ENCODE measurements at regions not wholly inside any gene's neighbourhood (a gene's known extent, or its start where the extent isn't known, plus 50 kb on each side); places are given as distances from the start of the nearest gene placed in this dataset.

DNA sequence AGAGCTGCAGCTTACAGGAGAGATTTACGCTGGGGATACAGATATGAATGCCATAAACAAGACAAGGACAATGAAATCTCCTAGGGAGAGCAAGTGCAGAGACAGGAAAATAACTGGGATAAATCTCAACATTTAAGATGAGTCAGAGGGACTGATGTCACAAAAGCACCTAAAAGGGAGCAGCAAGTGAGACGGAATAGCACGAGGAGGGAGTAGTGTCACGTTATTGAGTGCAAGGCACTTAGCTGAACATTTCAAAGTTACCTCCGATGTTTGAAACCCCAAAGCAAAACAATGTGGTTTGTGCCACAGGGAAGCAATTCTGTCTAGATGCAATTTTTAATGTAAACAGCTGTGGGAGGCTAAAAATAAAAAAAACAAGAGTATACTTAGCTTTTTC lies 1131.7 kb upstream of the EYS start:
- no peaks in the 10 kb centered on the region for H3K27me3 ChIP-seq (ENCODE audit: control insufficient read depth, insufficient read depth, low read length)
- H3K4me3 ChIP-seq (ENCODE audit: low read length), result no peak overlapping the region
- H3K9ac ChIP-seq (ENCODE audit: low read length), result no peak overlapping the region
- H3K36me3 ChIP-seq (ENCODE audit: control insufficient read depth, low read depth, low read length), result no peaks in the 10 kb centered on the region
- H3K27ac ChIP-seq (ENCODE audit: low read length), result no peak overlapping the region
- no peaks in the 10 kb centered on the region for H3K9me3 ChIP-seq (ENCODE audit: control insufficient read depth, low read depth, low read length)
- H3K4me1 ChIP-seq (ENCODE audit: control insufficient read depth, low read depth, low read length), result no peaks in the 10 kb centered on the region

DNA sequence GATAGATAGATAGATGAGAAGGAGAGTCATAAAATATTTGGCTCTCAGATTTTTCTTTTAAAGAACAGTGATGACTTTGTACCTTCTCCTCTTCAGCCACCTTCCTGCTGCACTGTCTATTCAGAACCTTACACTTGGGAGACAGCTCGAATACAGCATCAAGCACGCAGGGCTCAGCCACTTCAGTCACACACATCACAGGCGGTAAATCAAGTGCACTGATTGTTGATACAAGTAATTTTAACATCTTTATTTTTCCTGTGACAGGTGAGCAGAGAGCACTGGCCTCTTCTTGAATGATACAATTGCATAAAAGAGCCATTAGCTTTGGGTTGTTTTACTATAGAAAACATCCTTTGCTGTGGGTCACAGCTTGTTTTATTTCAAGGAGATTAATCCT lies 1118.5 kb upstream of the EYS start:
- H3K36me3 ChIP-seq (ENCODE audit: control insufficient read depth, low read depth, low read length), result no peaks in the 10 kb centered on the region
- no peak overlapping the region for H3K27ac ChIP-seq (ENCODE audit: low read length)
- H3K9ac ChIP-seq (ENCODE audit: low read length), result no peak overlapping the region
- no peak overlapping the region for H3K4me3 ChIP-seq (ENCODE audit: low read length)
- no peaks in the 10 kb centered on the region for H3K9me3 ChIP-seq (ENCODE audit: control insufficient read depth, low read depth, low read length)
- H3K4me1 ChIP-seq (ENCODE audit: control insufficient read depth, low read depth, low read length), result no peaks in the 10 kb centered on the region
- no peaks in the 10 kb centered on the region for H3K27me3 ChIP-seq (ENCODE audit: control insufficient read depth, insufficient read depth, low read length)

DNA sequence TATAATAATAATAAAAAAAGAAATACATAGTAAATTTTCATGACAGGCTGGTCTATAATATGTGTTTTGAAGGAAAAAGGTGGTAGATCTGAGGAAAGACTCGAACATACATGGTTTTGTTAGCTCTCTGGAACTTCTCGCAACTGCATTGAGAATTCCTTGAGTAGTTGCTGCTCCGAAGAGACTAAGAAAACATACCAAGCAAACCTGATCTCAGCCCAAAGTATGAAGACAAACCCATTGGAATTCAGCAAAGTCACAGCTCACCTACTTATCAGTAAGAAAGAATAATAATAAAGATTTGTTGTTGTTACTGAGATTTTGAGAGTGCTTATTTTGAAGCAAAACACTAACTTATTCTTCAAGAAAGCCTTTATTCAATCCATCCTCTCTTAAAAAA lies 1107.1 kb upstream of the EYS start:
- H3K9me3 ChIP-seq (ENCODE audit: control insufficient read depth, low read depth, low read length), result no peaks in the 10 kb centered on the region
- H3K4me3 ChIP-seq (ENCODE audit: low read length), result no peak overlapping the region
- no peaks in the 10 kb centered on the region for H3K27me3 ChIP-seq (ENCODE audit: control insufficient read depth, insufficient read depth, low read length)
- no peak overlapping the region for H3K9ac ChIP-seq (ENCODE audit: low read length)
- H3K36me3 ChIP-seq (ENCODE audit: control insufficient read depth, low read depth, low read length), result no peaks in the 10 kb centered on the region
- no peaks in the 10 kb centered on the region for H3K4me1 ChIP-seq (ENCODE audit: control insufficient read depth, low read depth, low read length)
- H3K27ac ChIP-seq (ENCODE audit: low read length), result no peak overlapping the region

DNA sequence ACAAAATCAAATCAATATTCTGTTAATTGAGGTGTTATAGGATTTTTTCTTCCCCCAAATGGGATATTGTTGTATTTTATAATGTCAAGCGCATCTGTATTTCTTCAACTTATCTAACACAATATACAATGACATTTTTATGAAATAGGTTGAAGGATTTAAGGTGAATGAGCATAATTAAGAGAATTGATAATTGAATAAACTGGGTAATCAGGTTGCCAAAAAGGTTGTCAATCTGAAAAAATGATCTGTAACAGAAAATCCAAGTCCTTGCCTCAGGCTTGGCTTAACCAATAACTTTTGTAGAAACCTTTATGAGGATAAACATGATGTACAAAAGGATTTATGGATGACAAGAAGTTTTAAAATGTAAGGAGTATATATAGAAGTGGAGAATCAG lies 1101.7 kb upstream of the EYS start:
- Histone ChIP-seq H3K27ac (ENCODE audit: low read length) (no peak overlapping the region), H3K27me3 (ENCODE audit: control insufficient read depth, insufficient read depth, low read length) (no peaks in the 10 kb centered on the region), H3K36me3 (ENCODE audit: control insufficient read depth, low read depth, low read length) (no peaks in the 10 kb centered on the region), H3K9me3 (ENCODE audit: control insufficient read depth, low read depth, low read length) (no peaks in the 10 kb centered on the region), H3K9ac (ENCODE audit: low read length) (no peak overlapping the region), H3K4me1 (ENCODE audit: control insufficient read depth, low read depth, low read length) (no peaks in the 10 kb centered on the region), H3K4me3 (ENCODE audit: low read length) (no peak overlapping the region)

DNA sequence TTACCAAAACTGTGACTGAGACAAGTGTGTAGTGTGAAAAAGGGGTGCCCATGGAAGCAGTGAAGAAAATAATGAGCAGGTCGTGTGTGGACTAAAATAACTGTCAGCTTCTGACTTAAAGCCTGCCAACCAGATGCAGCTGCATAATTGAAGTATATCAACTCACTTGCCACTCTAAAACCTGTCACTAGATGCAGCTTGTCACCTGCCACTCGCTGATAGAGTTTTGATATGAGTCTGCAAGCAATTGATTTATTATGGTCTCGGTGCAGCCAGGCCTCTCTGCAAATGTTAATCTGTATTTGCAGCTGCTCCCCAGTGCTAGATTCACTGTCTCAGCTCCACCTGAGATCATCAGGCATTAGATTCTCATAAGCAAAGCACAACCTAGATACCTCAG lies 1090.0 kb upstream of the EYS start:
- no peaks in the 10 kb centered on the region for H3K9me3 ChIP-seq (ENCODE audit: control insufficient read depth, low read depth, low read length)
- H3K4me1 ChIP-seq (ENCODE audit: control insufficient read depth, low read depth, low read length), result no peaks in the 10 kb centered on the region
- H3K9ac ChIP-seq (ENCODE audit: low read length), result no peak overlapping the region
- H3K27me3 ChIP-seq (ENCODE audit: control insufficient read depth, insufficient read depth, low read length), result no peaks in the 10 kb centered on the region
- H3K36me3 ChIP-seq (ENCODE audit: control insufficient read depth, low read depth, low read length), result no peaks in the 10 kb centered on the region
- H3K4me3 ChIP-seq (ENCODE audit: low read length), result no peak overlapping the region
- H3K27ac ChIP-seq (ENCODE audit: low read length), result no peak overlapping the region

DNA sequence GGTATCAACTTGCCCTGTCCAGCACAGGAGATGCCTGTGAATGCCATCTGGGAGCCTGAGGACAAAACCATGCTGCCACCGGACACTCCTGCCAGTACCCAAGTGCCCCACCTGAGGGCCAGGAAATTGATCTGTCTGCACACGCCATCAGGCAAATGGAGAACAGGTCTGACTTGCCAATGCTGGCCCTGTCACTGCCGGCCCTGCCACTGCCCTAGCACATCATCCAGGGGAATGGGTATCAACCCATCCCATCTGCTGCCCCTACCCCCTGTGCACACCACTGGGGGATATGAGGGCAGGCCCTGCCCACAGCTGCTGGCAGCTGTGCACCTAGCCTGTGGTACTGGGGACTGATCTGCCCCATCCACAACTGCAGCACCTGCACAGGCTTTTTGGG lies 1081.6 kb upstream of the EYS start:
- Histone ChIP-seq H3K9me3 (ENCODE audit: control insufficient read depth, low read depth, low read length) (no peaks in the 10 kb centered on the region), H3K27ac (ENCODE audit: low read length) (no peak overlapping the region), H3K36me3 (ENCODE audit: control insufficient read depth, low read depth, low read length) (no peaks in the 10 kb centered on the region), H3K27me3 (ENCODE audit: control insufficient read depth, insufficient read depth, low read length) (no peaks in the 10 kb centered on the region), H3K4me1 (ENCODE audit: control insufficient read depth, low read depth, low read length) (no peaks in the 10 kb centered on the region), H3K4me3 (ENCODE audit: low read length) (no peak overlapping the region), H3K9ac (ENCODE audit: low read length) (no peak overlapping the region)

DNA sequence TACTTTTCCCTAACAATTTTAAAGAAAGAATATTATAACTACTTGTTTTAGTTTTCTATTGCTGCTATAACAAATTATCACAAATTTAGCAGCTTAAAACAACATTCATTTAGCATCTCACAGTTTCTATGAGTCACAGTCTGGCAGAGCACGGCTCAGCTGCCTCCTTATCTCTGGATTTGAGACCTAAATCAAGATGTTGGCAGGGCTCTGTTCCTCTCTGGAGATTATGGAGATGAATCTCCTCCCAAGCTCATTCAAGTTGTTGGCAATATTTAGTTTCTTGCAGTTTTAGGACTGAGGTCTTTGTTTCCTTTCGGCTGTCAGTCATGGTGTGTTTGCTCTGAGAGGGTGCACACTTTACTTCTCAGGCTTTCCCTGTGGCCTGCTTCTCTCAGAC lies 1065.8 kb upstream of the EYS start:
- no peak overlapping the region for H3K9ac ChIP-seq (ENCODE audit: low read length)
- H3K27ac ChIP-seq (ENCODE audit: low read length), result no peak overlapping the region
- H3K27me3 ChIP-seq (ENCODE audit: control insufficient read depth, insufficient read depth, low read length), result no peaks in the 10 kb centered on the region
- H3K4me3 ChIP-seq (ENCODE audit: low read length), result no peak overlapping the region
- no peaks in the 10 kb centered on the region for H3K36me3 ChIP-seq (ENCODE audit: control insufficient read depth, low read depth, low read length)
- H3K4me1 ChIP-seq (ENCODE audit: control insufficient read depth, low read depth, low read length), result no peaks in the 10 kb centered on the region
- H3K9me3 ChIP-seq (ENCODE audit: control insufficient read depth, low read depth, low read length), result peaks cover 4% of the 10 kb centered on the region

DNA sequence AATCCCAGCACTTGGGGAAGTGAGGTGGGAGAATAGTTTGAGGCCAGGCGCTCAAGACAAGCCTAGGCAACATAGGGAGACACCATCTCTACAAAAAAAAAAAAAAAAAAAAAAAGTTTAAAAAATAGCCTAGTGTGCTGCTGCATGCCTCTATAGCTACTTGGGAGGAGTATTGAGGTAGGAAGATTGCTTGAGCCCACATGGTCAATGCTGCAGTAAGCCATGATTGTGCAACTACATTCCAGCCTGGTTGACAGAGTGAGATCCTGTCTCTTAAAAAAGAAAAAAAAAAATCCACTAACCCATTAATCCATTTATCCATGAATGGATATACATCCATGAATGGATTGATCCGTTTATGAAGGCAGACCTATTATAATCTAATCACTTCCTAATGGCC lies 1064.6 kb upstream of the EYS start:
- Histone ChIP-seq H3K27me3 (ENCODE audit: control insufficient read depth, insufficient read depth, low read length) (no peaks in the 10 kb centered on the region), H3K27ac (ENCODE audit: low read length) (no peak overlapping the region), H3K9me3 (ENCODE audit: control insufficient read depth, low read depth, low read length) (peaks cover 3% of the 10 kb centered on the region), H3K9ac (ENCODE audit: low read length) (no peak overlapping the region), H3K4me1 (ENCODE audit: control insufficient read depth, low read depth, low read length) (no peaks in the 10 kb centered on the region), H3K36me3 (ENCODE audit: control insufficient read depth, low read depth, low read length) (no peaks in the 10 kb centered on the region), H3K4me3 (ENCODE audit: low read length) (no peak overlapping the region)

DNA sequence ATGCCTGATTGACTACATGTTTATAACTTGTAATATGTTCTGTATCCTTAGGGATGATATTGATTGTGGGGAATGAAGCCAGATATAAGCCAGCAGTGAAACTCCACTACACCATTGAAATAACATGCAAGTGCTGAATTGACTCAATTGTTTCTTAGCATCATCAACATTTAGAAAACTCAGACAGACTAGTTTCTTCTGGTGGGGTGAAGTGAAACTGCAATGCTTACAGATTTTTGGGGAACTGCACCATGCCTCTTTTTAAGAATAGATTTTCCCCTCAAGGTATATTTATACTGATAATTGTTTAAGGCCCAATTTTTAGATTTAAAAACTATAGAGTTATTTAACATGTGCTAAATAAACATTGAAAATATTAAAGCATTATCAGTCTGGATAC lies 1044.6 kb upstream of the EYS start:
- Histone ChIP-seq H3K4me1 (ENCODE audit: control insufficient read depth, low read depth, low read length) (no peaks in the 10 kb centered on the region), H3K27ac (ENCODE audit: low read length) (no peak overlapping the region), H3K36me3 (ENCODE audit: control insufficient read depth, low read depth, low read length) (no peaks in the 10 kb centered on the region), H3K9ac (ENCODE audit: low read length) (no peak overlapping the region), H3K9me3 (ENCODE audit: control insufficient read depth, low read depth, low read length) (no peaks in the 10 kb centered on the region), H3K27me3 (ENCODE audit: control insufficient read depth, insufficient read depth, low read length) (no peaks in the 10 kb centered on the region), H3K4me3 (ENCODE audit: low read length) (no peak overlapping the region)

DNA sequence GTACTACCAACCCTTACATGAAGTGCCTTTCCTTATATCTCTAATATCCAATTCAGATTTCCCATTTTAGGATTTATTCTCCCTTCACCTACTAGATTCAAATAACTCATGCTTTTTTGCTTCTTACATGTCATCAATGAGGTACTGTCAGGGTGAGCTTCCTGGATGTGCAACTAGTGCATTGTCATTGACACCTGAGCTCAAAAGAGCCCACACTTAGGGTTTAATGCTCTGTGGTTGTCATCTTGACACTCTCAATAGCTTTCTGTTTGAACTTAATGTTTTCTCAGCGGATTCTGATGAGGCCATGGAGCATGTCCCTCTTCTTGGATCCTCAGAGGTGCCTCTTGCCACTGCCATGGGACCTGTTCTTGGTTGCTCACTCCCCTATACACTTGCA lies 1033.3 kb upstream of the EYS start:
- Histone ChIP-seq H3K4me1 (ENCODE audit: control insufficient read depth, low read depth, low read length) (peaks cover 3% of the 10 kb centered on the region), H3K9me3 (ENCODE audit: control insufficient read depth, low read depth, low read length) (no peaks in the 10 kb centered on the region), H3K9ac (ENCODE audit: low read length) (no peak overlapping the region), H3K4me3 (ENCODE audit: low read length) (no peak overlapping the region), H3K36me3 (ENCODE audit: control insufficient read depth, low read depth, low read length) (no peaks in the 10 kb centered on the region), H3K27me3 (ENCODE audit: control insufficient read depth, insufficient read depth, low read length) (no peaks in the 10 kb centered on the region), H3K27ac (ENCODE audit: low read length) (no peak overlapping the region)

DNA sequence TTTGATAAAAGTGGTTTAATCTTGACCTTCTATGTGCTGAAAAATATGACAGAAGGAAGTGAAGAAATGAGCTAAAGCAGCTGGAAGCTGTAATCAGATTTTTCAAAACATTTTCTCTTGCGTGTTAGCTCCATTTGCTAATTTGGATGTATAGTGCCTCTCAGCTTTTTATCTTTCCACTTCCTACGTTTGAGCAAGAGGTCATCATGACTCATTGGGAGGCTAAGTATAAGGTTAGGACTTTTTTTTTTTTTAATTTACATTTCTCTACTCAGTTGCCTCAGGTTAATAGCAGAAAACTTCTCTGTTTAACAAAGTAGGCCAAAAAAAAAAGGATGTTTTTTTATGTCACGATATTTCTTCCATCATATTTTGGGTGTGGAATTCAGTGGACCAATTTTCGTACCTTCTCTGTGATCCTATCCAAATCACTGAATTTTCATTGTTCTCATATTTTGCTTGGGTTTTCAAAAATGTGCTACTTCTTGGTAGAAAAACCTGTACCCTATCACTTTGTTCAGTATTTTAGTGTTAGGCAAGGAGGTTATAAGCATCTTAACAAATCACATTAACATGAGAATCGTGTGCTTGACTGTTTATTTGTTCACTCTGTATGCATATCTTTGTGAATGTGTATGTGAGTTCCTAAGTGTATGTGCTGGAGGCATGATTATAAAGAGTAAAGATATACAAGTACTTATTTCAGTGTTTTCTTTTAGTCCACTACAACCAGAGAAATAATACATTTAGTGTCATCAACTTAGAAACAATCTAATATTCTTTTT lies 1028.3 kb upstream of the EYS start:
- Histone ChIP-seq H3K4me3 (ENCODE audit: low read length) (no peak overlapping the region), H3K9me3 (ENCODE audit: control insufficient read depth, low read depth, low read length) (no peaks in the 10 kb centered on the region), H3K4me1 (ENCODE audit: control insufficient read depth, low read depth, low read length) (peaks cover 7% of the 10 kb centered on the region), H3K27ac (ENCODE audit: low read length) (no peak overlapping the region), H3K9ac (ENCODE audit: low read length) (no peak overlapping the region), H3K27me3 (ENCODE audit: control insufficient read depth, insufficient read depth, low read length) (no peaks in the 10 kb centered on the region), H3K36me3 (ENCODE audit: control insufficient read depth, low read depth, low read length) (no peaks in the 10 kb centered on the region)

DNA sequence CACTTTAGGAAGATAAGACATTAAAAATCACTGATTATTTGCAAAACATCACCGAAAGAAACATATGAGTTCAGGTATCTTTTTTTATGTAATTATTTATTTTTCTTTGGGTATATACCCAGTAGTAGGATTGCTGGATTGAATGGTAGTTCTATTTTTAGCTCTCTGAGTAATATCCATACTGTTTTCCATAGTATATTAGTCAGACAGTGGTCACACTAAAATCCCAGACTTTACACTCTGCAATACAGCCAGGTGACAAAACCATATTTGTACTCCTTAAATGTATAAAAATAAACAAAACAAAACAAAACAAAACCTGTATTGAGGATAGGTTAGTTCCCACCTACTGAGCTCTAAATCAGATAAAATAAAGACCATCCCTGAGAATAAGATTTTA lies 1024.3 kb upstream of the EYS start:
- no peak overlapping the region for H3K27ac ChIP-seq (ENCODE audit: low read length)
- H3K4me3 ChIP-seq (ENCODE audit: low read length), result no peak overlapping the region
- H3K4me1 ChIP-seq (ENCODE audit: control insufficient read depth, low read depth, low read length), result peaks cover 7% of the 10 kb centered on the region
- no peaks in the 10 kb centered on the region for H3K9me3 ChIP-seq (ENCODE audit: control insufficient read depth, low read depth, low read length)
- H3K27me3 ChIP-seq (ENCODE audit: control insufficient read depth, insufficient read depth, low read length), result no peaks in the 10 kb centered on the region
- no peaks in the 10 kb centered on the region for H3K36me3 ChIP-seq (ENCODE audit: control insufficient read depth, low read depth, low read length)
- H3K9ac ChIP-seq (ENCODE audit: low read length), result no peak overlapping the region

All from iPS-18a (cell line).